ENCODE measurements at regions not wholly inside any gene's neighbourhood (a gene's known extent, or its start where the extent isn't known, plus 50 kb on each side); places are given as distances from the start of the nearest gene placed in this dataset.

DNA sequence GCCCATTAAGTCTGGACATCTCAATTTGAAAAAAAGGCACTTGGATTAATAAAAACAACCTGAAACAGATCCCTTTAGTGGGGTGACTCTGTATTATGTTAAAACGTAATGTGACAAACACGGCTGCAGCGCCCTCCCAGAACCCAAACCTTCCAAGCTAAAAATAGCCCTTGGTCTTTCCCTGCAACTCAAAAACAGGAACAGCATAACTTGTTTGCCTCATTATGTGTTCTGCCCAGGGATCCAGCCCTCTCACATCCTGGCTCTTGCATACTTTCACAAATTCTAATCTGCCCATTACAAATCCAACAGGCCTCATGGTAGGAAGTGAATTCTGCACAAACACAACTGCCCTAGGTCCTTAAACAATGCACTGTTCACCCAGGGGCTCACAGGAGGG, 94.7 kb upstream of the GADD45A start:
- 40% methylated on average over 3 of the region's 3 CpGs for WGBS (ENCODE audit: insufficient coverage, low coverage, low lambda C conversion rate, missing lambda C conversion rate)
- Histone ChIP-seq H3K9me3 (no peaks in the 10 kb centered on the region), H3K27me3 (no peaks in the 10 kb centered on the region), H3K36me3 (no peaks in the 10 kb centered on the region), H3K27ac (peak overlapping the region in 1 of 3 donors; percentile 2), H3K4me1 (peaks cover 0 to 7% (median 0%) of the 10 kb centered on the region in 4 donors), H3K4me3 (no peak overlapping the region)
- intact Hi-C loops (cut with DNase I), result no loop called here
- DNase-seq, result no peak
- peak; percentile 42 to 78 (median 68) for ATAC-seq
- TF ChIP-seq, protein P1, sequence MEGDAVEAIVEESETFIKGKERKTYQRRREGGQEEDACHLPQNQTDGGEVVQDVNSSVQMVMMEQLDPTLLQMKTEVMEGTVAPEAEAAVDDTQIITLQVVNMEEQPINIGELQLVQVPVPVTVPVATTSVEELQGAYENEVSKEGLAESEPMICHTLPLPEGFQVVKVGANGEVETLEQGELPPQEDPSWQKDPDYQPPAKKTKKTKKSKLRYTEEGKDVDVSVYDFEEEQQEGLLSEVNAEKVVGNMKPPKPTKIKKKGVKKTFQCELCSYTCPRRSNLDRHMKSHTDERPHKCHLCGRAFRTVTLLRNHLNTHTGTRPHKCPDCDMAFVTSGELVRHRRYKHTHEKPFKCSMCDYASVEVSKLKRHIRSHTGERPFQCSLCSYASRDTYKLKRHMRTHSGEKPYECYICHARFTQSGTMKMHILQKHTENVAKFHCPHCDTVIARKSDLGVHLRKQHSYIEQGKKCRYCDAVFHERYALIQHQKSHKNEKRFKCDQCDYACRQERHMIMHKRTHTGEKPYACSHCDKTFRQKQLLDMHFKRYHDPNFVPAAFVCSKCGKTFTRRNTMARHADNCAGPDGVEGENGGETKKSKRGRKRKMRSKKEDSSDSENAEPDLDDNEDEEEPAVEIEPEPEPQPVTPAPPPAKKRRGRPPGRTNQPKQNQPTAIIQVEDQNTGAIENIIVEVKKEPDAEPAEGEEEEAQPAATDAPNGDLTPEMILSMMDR (IDR thresholded peaks at IDR 0.05), result no peak
- TF ChIP-seq POLR2A (IDR thresholded peaks at IDR 0.05), result no peak

DNA sequence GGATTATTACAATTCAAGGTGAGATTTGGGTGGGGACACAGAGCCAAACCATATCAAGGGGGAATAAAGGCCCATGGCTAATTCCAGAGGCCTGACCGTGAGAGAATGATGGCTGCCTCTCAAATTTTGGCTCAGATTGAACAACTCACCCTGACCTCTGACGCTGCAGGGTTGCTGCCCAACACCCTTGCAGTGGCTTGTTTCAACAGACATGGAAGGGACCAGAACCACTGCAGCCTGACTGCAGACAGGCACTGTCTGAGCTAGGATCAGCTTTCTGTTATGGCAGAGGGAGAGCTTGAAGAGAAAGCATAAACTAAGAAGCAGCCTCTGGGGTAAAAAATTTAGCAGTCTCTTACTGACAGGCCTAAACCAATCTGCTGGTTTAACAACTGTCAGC, 90.2 kb upstream of the GADD45A start:
- 71% methylated on average over 2 of the region's 2 CpGs for WGBS (ENCODE audit: insufficient coverage, low coverage, low lambda C conversion rate, missing lambda C conversion rate)
- no peak for DNase-seq
- Histone ChIP-seq H3K27me3 (no peaks in the 10 kb centered on the region), H3K9me3 (no peaks in the 10 kb centered on the region), H3K4me3 (no peak overlapping the region), H3K27ac (no peak overlapping the region), H3K36me3 (no peaks in the 10 kb centered on the region), H3K4me1 (no peaks in the 10 kb centered on the region)
- intact Hi-C loops (cut with DNase I), result no loop called here
- ATAC-seq, result peak in 2 of 4 donors; percentile 18 to 70
- TF ChIP-seq, protein P1 (IDR thresholded peaks at IDR 0.05), result no peak
- no peak for TF ChIP-seq POLR2A (IDR thresholded peaks at IDR 0.05)

DNA sequence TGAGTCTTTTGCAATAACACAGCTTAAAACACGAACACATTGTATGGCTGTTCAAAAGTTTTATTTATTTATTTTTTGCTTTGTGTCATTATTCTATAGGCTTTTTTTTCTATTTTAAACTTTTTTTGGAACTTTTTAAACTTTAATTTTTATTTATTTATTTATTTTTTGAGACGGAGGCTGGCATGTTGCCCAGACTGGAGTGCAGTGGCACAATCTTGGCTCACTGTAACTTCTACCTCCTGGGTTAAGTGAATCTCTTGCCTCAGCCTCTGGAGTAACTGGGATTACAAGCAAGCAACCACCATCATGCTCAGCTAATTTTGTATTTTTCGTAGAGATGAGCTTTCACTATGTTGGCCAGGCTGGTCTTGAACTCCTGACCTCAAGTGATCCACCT, 88.3 kb upstream of the GADD45A start:
- no peaks in the 10 kb centered on the region for H3K9me3 ChIP-seq
- WGBS (ENCODE audit: insufficient coverage, low coverage, low lambda C conversion rate, missing lambda C conversion rate), result 68% methylated on average over 3 of the region's 3 CpGs
- no peak for ATAC-seq
- H3K4me3 ChIP-seq, result no peak overlapping the region
- no peak for DNase-seq
- no peaks in the 10 kb centered on the region for H3K4me1 ChIP-seq
- H3K27ac ChIP-seq, result no peak overlapping the region
- TF ChIP-seq POLR2A (IDR thresholded peaks at IDR 0.05), result no peak
- TF ChIP-seq, protein P1 (IDR thresholded peaks at IDR 0.05), result no peak
- intact Hi-C loops (cut with DNase I), result no loop called here
- no peaks in the 10 kb centered on the region for H3K36me3 ChIP-seq
- H3K27me3 ChIP-seq, result no peaks in the 10 kb centered on the region

DNA sequence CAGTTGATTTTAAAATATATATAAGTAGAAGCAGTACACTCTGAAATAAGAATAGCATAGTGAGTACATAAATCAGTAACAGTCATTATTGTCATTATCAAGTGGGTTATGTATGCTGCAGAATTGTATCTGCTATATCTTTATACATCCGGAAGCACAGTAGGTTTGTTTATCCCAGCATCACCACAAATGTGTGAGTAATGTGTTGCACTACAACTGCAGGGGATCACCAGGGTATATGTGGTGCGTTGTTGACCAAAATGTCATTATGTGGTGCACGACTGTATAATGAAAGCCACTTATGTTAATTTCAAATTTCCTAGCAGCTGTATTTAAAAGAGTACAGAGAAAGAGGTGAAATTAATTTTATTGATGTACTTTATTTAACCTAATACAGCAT, 87.7 kb upstream of the GADD45A start:
- Histone ChIP-seq H3K9me3 (no peaks in the 10 kb centered on the region), H3K4me3 (no peak overlapping the region), H3K4me1 (no peaks in the 10 kb centered on the region), H3K27ac (no peak overlapping the region), H3K36me3 (no peaks in the 10 kb centered on the region), H3K27me3 (no peaks in the 10 kb centered on the region)
- ATAC-seq, result no peak
- DNase-seq, result no peak
- no peak for TF ChIP-seq POLR2A (IDR thresholded peaks at IDR 0.05)
- TF ChIP-seq, protein P1 (IDR thresholded peaks at IDR 0.05), result no peak
- intact Hi-C loops (cut with DNase I), result no loop called here
- 87% methylated on average over 3 of the region's 3 CpGs for WGBS (ENCODE audit: insufficient coverage, low coverage, low lambda C conversion rate, missing lambda C conversion rate)

DNA sequence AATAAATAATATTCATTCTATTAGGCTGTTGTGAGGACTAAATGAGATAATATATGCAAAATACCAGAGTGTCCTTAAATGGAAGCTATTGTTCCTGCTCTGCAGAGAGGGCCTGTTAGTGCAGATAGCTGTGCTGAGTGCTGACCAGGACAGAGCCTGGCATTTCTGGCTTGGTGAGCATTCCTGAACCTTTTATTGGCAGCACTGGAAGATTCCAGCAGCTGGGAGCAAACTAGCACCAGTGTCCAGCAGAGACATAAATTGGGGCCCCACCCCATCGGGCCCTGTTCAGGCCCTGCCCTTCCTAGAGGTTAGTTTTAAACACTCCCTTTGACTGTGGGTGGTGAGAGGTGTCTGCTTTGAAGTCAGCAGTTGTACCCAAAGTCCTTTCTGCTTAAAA, 85.9 kb upstream of the GADD45A start:
- peak in 1 of 4 donors; percentile 31 for ATAC-seq

More for the DNA sequence above, 85.9 kb upstream of the GADD45A start:
- TF ChIP-seq POLR2A (IDR thresholded peaks at IDR 0.05), result no peak
- TF ChIP-seq, protein P1 (IDR thresholded peaks at IDR 0.05), result no peak
- H3K9me3 ChIP-seq, result no peaks in the 10 kb centered on the region
- H3K36me3 ChIP-seq, result no peaks in the 10 kb centered on the region
- H3K4me3 ChIP-seq, result no peak overlapping the region
- H3K27me3 ChIP-seq, result no peaks in the 10 kb centered on the region
- no peaks in the 10 kb centered on the region for H3K4me1 ChIP-seq
- H3K27ac ChIP-seq, result no peak overlapping the region
- intact Hi-C loops (cut with DNase I), result no loop called here
- WGBS (ENCODE audit: insufficient coverage, low coverage, low lambda C conversion rate, missing lambda C conversion rate), result no CpG with 5 or more reads among the region's 1 CpG
- DNase-seq, result no peak
